Type B pancreatic cell (in vitro differentiated cells): ENCODE measurements at regions not wholly inside any gene's neighbourhood (a gene's known extent, or its start where the extent isn't known, plus 50 kb on each side); places are given as distances from the start of the nearest gene placed in this dataset.

Source experiments
- DNase-seq: peaks from one replicate; pipeline ENCODE4 v3.0.0; 2021; ENCODE audit warnings: mixed read lengths; ENCODE audit not compliant: unreplicated experiment; ENCODE audit errors: extremely low spot score
- H3K27ac Mint-ChIP-seq: 2 replicates; pipeline ENCODE4 v1.8.0; 2021; ENCODE audit warnings: mild to moderate bottlenecking, mixed read lengths
- H3K27me3 Mint-ChIP-seq: 2 replicates; pipeline ENCODE4 v1.8.0; 2021; ENCODE audit warnings: mixed read lengths
- H3K36me3 Mint-ChIP-seq: 2 replicates; pipeline ENCODE4 v1.8.0; 2021; ENCODE audit warnings: mixed read lengths
- H3K4me1 Mint-ChIP-seq: one replicate; pipeline ENCODE4 v1.8.0; 2021; ENCODE audit warnings: mixed read lengths; ENCODE audit not compliant: unreplicated experiment
- H3K4me3 Mint-ChIP-seq: 2 replicates; pipeline ENCODE4 v1.8.0; 2021; ENCODE audit warnings: mild to moderate bottlenecking, mixed read lengths
- H3K9me3 Mint-ChIP-seq: 2 replicates; pipeline ENCODE4 v1.8.0; 2021; ENCODE audit warnings: mixed read lengths
- CTCF ChIP-seq: fragments of 200-600 bp; sonication (generic); conservative IDR thresholded peaks from 2 replicates; pipeline ENCODE4 v1.5.0; 2021; ENCODE audit warnings: antibody characterized with exemption, mild to moderate bottlenecking

DNA sequence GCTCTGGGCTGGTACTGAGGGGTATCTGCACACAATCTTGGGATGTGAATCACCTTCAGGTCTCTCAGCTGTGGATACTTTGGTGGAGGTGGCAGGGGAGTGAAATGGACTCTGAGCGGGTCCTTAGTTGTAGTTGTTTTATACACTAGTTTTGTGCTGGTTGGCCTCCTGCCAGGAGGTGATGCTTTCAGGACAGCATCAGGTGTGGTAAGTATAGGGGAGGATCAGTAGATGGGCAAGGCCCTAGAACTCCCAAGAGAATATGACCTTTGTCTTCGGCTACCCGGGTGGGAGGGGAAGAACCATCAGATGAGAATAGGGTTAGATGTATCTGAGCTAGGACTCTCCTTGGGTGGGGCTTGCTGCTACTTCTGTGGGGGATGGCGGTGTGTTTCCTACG, 2284.3 kb upstream of the PCDH20 start:
- no peaks in the 10 kb centered on the region for H3K36me3 Mint-ChIP-seq
- H3K9me3 Mint-ChIP-seq = no peaks in the 10 kb centered on the region
- no peak for DNase-seq
- no peaks in the 10 kb centered on the region for H3K4me1 Mint-ChIP-seq
- no peak overlapping the region for H3K4me3 Mint-ChIP-seq
- H3K27ac Mint-ChIP-seq = no peak overlapping the region
- TF ChIP-seq CTCF = no peak
- no peaks in the 10 kb centered on the region for H3K27me3 Mint-ChIP-seq

DNA sequence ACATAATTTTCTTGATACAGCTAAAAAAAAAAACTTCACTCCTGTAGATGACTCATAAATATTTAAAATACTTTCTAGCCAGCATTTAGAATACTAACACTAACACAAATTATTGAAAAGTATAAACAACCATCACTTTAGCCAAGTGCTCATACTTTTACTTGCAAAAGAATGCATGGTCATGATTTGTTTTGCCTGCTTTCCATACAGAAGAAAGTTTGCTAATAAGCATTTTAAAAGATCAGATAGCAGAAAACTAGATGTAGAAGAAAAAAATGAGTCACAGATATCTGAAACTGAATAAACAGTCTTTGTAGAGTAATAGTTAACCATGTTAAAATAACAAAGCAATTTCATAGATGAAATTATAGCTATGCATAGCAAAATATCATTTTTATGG, 2280.4 kb upstream of the PCDH20 start:
- H3K4me3 Mint-ChIP-seq = no peak overlapping the region
- no peak for DNase-seq
- H3K4me1 Mint-ChIP-seq = no peaks in the 10 kb centered on the region
- no peak overlapping the region for H3K27ac Mint-ChIP-seq
- peaks cover 3% of the 10 kb centered on the region for H3K36me3 Mint-ChIP-seq
- H3K9me3 Mint-ChIP-seq = peaks cover 3% of the 10 kb centered on the region
- TF ChIP-seq CTCF = no peak
- no peaks in the 10 kb centered on the region for H3K27me3 Mint-ChIP-seq

DNA sequence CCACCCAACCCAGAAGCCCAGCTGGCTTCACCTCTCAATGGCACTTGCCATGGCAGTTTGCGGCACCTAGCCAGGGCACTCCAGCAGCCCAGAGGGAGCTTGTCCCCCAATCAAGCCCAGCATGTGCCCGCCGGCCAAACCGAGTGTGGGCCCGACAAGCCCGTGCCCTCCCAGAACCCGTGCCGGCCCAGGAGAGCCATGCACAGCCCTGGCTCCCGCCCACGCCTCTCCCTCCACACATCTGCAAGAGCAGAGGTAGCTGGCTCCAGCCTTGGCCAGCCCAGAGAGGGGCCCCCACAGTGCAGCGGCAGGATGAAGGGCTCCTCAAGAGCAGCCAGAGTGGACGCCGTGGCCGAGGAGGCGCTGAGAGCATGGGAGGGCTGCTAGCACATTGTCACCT, 2278.0 kb upstream of the PCDH20 start:
- Mint-ChIP-seq H3K36me3 (peaks cover 3% of the 10 kb centered on the region), H3K9me3 (peaks cover 3% of the 10 kb centered on the region), H3K27ac (no peak overlapping the region), H3K4me3 (no peak overlapping the region), H3K4me1 (no peaks in the 10 kb centered on the region), H3K27me3 (no peaks in the 10 kb centered on the region)
- TF ChIP-seq CTCF = no peak
- DNase-seq = no peak

- TF ChIP-seq CTCF = no peak
- peaks cover 3% of the 10 kb centered on the region for H3K9me3 Mint-ChIP-seq
- H3K4me3 Mint-ChIP-seq = no peak overlapping the region
- H3K4me1 Mint-ChIP-seq = no peaks in the 10 kb centered on the region
- DNase-seq = no peak
- H3K27me3 Mint-ChIP-seq = no peaks in the 10 kb centered on the region
- no peak overlapping the region for H3K27ac Mint-ChIP-seq
- peaks cover 3% of the 10 kb centered on the region for H3K36me3 Mint-ChIP-seq
Measured at GRCh38 chr13:63691474-63691873, 2275.8 kb upstream of the PCDH20 start.

DNA sequence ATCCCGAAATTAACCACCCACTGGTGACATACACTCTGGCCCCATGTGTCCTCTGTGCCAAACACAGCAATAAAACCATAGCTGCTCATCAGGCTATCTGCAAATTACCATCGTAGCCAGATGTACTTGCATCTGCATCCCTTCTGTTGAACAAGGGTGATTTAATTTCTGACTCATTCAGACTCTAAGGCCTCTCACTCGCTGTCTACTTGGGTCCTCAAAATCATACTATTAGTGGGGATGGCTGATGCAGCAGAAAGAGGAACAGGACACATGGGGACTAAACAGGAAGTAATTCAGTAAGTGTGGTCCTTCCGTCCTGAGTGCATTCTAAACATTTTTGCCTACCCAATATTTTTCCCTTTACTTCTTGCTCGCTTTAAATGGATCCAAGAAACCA, 2275.0 kb upstream of the PCDH20 start:
- no peaks in the 10 kb centered on the region for H3K4me1 Mint-ChIP-seq
- peaks cover 3% of the 10 kb centered on the region for H3K9me3 Mint-ChIP-seq
- peaks cover 3% of the 10 kb centered on the region for H3K36me3 Mint-ChIP-seq
- H3K27me3 Mint-ChIP-seq = no peaks in the 10 kb centered on the region
- DNase-seq = no peak
- no peak overlapping the region for H3K27ac Mint-ChIP-seq
- H3K4me3 Mint-ChIP-seq = no peak overlapping the region
- TF ChIP-seq CTCF = no peak

DNA sequence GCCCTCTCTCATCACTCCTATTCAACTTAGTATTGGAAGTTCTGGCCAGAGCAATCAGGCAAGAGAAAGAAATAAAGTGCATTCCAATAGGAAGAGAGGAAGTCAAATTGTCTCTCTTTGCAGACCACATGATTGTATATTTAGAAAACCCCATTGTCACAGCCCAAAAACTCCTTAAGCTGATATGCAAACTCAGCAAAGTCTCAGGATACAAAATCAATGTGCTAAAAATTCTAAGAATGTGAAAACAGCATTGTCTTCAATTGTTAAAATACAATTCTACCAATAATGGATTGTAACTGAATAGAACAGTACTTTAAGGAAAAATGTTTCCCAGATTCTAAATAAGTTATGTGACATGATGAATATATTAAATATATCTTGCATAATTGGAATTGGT, 2269.2 kb upstream of the PCDH20 start:
- Mint-ChIP-seq H3K27me3 (no peaks in the 10 kb centered on the region), H3K9me3 (peaks cover 7% of the 10 kb centered on the region), H3K4me1 (no peaks in the 10 kb centered on the region), H3K36me3 (no peaks in the 10 kb centered on the region), H3K4me3 (no peak overlapping the region), H3K27ac (no peak overlapping the region)
- TF ChIP-seq CTCF = no peak
- no peak for DNase-seq
